HG02884 (cell line): ENCODE measurements at regions not wholly inside any gene's neighbourhood (a gene's known extent, or its start where the extent isn't known, plus 50 kb on each side); places are given as distances from the start of the nearest gene placed in this dataset.
"Not testable (repeated sequence)": the region's sequence is repeated elsewhere in the genome, so short reads cannot be mapped to it uniquely, and the experiment has no call there.

Experiments
- ATAC-seq: cut with Tn5 transposase; IDR thresholded peaks from one replicate; pipeline ENCODE4 v1.9.1; 2021; ENCODE audit warnings: mild to moderate bottlenecking, moderate library complexity; ENCODE audit not compliant: unreplicated experiment

DNA sequence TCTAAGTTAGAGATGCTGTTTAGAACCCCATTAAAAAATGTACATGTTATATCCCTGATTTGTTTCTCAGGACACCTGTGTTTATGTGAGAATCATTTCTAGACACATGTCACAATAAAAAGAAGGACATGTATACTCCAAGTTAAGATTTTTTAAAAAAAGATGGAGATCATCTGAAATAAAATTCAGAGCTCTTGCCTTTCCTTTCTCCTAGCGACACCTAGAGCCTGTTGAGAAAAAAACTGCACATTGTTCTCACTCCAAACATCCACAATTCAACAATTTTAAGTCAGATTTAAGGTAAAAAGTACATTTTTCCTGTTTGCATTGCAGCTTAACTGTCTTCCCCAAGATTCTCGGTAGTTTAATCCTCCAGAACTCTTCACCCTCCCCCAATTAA, 171.8 kb downstream of the ATP6V0E2 start:
- not testable (repeated sequence) for ATAC-seq

DNA sequence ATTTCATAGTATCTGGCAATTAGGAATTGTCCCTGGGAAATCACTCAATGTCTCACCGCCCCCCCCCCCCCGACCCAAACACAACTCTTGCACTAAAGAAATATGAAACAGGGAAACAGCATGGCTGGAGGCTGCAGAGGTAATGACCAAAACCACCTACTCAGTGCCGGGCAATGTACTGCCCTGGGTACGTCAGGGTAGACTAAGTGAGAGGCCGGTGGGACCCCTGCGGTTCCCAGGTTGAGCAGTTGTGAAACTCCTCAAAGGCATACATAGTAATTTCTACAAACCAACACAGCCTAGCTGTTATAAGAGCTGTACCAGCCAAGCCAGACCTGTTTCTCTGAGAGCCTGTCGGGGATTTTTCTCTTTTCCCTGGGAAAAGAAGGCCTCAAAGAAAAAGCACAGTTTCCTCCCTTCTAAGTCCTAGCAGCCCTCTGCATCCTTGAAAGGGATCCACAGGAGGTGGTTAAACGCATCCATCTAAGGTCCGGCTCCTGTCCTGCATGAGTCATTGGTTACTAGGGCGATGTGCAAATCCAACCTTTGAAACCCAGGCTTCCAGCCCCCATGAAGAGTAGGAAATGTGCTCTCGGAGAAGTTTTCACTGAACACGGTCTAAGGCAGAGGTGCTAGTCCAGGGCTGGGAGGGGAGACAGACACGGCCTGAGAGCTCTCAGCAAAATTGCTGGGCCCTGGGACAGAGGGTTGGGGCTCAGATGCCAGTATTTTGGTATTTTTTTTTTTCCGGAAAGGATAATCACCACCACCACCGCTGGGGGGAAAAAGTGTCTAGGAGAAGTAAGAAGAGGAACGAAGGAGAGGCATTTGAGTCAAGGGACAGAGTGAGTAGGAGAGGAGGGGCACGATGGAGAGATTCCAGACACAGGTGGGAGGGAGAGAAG, 172.8 kb downstream of the ATP6V0E2 start:
- ATAC-seq = not testable (repeated sequence)

DNA sequence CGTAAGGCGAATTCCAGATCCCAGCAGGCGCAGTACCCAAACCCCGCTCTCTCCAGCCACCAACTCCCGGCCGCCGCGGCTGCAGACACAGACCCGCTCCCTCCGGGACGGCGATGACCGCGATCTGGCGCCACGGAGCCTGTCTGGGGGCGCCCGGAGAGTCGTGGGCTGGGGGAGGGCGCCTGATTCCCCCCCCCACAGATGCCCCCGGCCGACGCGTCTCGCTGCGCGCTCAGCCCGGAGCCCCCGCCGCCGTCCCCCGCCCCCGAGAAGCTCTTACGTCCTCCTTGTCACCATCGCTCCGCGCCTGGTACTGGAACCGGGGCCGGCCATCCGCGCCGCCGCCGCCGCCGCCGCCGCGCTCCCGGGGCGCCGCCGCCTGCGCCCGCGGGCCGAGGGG, 173.6 kb downstream of the ATP6V0E2 start:
- not testable (repeated sequence) for ATAC-seq

DNA sequence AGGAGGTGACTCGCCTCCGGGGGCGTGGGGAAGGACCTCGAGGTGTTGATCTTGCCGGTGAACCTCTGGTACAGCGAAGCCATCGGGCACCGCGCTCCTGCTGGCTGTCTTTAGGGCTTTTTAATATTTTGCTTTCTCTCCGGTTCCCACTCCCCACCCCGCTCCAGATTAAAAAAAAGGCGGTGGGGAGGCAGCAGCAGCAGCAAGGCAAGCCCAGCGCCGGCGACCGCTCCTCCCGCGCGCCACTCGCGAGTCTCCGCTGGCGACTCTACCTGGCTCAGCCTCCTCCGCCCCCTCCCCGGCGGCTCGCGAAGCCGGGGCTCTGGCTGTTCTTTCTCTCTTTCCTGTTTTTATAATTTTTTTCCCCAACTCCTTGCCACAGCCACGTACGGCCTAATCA, 174.0 kb downstream of the ATP6V0E2 start:
- ATAC-seq = not testable (repeated sequence)

DNA sequence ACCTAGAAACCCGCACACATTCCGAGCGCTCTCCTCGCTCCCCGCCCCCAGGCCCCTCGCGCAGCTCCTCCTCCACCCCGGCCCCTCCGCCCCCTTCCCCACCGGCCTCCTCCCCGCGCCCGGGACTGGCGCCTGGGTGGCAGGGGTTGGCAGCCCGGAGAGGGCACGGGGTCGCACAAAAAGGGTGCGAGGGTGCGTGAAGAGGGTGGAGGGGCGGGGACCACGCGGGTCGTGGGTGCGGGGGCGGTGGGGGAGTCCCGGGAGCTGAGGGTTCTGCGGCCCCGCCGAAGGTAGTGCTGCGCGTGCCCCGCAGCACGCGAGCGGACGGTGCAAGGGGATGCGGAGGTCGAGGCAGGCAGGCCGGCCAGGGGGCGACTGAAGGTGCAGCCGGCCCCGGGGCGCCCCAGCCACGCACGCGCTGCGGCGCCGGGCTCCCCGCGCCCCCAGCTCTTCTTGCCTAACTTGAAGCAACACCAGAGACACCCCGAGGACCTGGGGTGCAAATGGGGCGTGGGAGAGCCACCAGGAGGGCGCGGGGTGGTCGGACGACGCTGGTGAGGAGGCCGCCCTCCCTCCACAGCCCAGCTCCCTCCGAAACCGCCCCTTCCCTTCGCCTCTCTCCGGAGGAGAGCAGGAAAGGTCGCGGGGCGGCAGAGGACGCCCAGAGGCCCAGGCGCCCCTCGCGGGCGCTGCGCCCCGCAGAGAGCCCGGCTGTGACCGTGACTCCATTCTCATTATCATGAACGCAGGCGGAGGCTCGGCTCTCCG, 174.7 kb downstream of the ATP6V0E2 start:
- not testable (repeated sequence) for ATAC-seq

DNA sequence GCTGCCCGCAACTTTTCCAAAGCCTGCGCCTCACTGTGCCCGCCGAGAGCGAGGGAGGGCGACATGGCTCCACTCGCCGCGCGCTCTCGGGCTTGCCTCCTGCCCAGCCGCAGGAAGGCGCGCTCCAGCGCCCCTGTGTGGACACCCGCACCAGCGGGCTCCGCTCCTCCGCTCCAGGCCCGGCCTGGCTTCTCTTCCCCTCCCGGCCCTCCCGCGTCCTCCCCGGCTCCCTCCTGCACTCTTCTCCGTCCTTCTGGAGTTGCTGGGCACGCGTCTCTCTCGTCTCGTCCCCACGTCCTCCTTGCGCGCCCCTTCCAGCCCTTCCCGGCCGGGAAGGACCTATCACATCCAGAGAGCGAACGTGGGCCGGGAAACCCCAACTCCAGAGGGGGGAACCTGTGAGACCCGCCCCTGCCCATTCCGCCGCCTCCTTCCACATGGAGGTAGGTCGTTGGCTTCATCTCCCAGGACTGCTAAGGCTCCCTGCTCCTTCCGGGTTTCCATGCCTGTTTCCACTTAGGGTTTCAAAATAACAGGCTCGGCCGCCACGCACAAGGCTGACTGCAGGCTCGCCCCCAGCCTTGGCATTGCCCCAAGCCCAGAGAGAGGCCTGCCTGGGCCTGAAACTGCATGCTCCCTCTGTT, 175.4 kb downstream of the ATP6V0E2 start:
- ATAC-seq = not testable (repeated sequence)

DNA sequence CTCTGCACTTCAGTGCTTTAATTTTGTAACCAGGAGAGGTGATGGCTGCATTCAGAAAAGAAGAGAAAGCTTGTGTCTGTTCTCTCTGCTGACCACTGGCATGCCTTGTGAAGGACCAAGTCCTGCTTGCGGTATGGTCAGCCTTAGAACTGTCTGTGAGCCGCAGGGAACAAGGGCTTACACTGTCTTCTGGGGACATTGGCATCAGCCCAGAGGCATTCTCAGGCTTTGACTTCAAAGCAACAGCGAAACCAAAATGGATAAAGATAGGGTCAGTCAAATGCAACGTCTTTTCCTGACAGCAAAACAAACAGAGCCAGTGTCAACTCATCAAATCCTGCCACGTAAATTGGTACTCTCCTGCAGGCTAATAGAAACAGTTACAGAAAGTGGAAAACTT, 179.6 kb downstream of the ATP6V0E2 start:
- not testable (repeated sequence) for ATAC-seq

DNA sequence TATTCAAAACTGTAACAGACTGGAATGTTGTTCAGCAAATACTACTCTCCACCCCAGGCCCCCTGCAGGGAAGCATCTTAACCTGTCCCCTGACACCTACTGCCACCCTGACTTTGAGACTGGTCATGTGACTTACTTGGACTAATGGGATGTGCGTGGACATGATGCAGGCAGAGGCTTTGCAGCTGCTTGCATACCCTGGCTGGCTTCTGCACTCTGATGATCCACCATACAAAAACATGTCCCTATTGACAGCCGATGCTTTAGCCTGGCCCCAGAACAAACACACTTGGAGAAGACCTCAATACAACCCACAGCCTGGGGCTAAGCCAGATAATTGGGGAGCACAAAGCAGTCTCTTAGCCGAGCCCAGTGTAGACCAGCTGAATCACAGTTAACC, 180.5 kb downstream of the ATP6V0E2 start:
- not testable (repeated sequence) for ATAC-seq

DNA sequence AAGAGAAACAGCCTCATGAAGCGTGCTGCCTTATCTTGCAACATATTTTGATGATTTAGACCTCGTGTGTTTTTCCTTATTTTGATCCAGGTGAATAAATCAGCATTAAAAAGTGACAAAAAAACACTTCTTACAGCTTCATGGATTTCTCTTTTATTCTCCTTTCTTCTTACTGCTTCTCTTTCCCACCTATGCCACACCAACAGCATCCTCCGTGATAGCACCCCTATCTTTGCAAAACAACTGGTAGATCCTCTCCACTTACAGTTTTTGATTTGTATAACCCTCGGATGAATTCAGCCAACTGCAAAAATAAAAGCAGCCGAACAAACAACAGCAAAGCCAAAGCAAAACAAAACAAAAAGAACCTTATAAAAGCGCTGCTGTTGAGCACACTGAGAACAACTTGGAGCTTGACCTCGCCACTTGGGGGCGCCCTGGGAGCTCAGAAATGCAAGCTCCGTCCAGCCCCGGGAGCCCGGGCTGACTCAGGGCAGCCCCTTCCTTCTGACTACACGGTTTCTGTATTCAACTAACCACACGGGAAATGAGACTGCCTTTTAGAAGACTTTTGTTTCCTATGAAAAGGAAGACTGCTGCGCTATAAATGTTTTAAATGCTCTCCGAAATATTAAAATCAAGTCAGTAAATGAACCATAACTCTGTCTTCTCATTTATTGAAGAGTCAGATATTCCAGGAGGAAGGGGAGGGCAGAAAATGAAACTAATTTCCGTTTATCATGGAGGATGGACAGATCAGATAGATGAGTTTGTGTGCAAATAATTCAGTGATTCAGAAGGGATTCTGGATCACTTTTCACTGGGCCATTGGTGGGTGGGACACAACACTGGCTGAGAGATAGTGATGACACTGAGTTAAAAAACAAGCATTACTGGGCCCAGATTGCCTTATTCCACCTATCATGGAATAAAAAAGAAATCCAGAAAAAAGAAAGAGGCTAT, 186.8 kb downstream of the ATP6V0E2 start:
- peak; percentile 98 for ATAC-seq

DNA sequence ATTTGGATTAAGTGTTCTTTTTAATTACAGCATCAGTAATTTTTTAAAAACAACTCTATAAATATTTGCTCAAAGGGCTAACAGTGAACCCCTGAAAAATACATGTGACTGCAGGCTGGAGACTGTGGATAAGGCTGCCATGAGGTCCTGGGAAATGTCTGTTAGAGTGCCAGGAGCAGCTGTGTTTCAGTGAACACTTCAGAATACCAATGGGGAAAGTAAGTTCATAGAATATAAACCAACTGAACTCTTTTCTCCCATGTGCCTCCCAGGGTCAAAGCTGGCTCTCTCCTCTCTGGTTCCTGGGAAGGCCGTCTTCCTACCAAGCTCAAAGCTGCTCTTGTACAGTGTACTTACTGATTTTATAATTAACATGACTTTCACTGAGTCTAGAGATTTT, 189.4 kb downstream of the ATP6V0E2 start:
- ATAC-seq = not testable (repeated sequence)

DNA sequence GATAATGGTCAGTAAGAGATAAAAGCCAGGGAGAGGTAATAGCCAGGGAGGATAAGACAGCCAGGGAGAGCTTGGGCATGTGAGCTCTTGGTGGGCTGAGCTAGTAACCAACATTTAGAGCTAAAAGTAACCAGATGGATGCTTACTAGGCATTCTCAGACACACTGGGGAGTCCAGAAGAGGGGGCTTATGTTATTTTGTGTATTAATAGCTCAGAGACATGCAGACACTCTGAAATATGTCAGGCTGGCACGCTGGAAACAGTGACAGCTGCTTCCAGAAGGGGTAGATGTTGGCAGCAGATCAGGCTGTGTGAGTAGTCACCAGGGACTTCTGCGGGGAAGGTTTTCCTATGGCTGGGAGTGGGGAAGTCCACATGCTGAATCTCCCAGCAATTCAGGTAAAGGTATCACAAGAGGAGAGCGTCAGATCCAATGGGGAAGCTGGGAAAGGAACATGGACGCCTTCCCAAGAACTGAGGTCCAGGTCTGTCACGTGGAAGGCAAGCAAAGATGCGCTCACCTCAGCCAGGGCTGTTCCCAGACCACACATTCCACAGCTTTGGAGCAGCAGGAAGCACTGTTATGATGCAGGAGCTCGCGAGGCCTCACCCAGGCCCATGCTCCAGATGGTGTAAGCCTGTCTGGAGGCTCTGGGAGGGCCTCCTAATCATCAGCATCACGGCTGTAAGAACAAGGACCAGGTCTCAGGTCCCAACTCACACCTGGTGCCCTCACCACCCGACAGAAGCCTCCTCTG, 196.0 kb downstream of the ATP6V0E2 start:
- not testable (repeated sequence) for ATAC-seq

DNA sequence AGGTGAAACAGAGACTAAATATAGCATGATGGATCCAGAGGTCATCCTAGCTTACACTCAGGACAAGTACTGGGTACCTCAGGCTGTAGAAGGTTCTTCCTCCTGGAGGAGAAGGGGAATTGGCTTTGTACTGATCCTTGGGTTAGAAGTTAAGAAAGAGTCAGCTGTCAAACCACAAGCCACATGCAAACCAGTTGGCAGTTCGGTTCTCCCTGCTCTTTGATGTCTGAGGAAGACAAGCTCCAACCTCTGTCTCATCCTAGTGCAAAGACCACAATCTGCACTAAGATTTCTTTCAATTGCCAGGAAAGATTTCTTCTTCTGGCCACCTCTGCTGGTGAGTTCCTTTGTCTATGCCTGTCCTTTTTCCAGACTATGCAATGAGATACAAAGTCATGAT, 203.8 kb downstream of the ATP6V0E2 start:
- not testable (repeated sequence) for ATAC-seq

DNA sequence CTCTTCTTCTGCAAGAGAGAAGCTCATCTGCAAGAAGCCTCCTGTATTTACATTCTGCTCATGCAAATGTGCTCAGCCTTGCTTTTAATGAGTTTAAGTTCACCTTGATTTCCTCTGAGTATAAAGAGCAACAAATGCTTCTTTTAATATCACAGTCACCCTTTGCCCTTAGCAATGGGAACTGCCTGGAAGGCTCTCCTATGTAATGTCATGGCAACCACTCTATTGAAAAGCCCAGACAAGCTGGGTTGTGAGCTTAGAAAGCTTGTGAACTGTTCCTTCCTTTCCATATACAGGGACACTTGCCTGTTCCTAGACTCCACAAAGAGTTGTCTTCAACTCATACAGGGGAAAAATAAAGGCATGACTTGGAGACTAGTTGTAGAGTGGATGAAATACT, 208.1 kb downstream of the ATP6V0E2 start:
- not testable (repeated sequence) for ATAC-seq

DNA sequence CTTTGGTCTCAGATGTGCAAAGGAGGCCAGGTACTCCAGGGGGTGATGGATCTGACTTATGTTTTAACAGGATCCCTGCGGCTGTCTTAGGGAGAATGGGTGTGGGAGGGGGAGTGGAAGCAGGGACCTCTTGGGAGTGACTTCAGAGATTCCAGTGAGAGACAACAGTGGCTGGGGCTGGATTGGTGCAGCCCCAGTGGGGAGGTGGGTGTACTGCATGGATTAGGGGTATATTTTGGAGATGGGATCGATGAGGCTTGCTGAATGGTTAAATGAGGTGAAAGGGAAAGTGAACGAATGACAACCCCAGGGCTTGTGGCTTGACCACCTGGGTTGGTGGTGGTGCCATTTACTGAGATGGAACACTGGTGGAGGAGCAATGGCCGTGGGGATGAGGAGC, 211.0 kb downstream of the ATP6V0E2 start:
- ATAC-seq = not testable (repeated sequence)

DNA sequence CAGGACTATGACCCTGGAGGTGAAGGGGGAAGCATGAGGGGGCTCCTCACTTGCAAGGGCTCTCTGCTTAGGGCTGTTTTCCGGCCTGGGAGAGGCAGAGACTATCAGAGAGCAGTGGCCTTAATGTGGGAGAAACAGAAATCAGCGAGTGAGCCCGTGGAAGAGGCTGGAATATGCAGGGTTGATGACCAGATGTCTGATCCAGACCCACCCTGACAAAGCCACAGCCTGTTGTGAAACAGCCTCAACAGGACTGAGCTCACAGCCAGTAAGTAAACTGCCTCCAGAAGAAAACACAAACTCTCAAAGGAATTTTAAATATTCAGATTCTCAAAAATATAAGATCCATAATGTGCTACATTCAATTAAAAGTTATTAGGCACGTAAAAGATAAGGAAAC, 213.7 kb downstream of the ATP6V0E2 start:
- ATAC-seq = not testable (repeated sequence)

DNA sequence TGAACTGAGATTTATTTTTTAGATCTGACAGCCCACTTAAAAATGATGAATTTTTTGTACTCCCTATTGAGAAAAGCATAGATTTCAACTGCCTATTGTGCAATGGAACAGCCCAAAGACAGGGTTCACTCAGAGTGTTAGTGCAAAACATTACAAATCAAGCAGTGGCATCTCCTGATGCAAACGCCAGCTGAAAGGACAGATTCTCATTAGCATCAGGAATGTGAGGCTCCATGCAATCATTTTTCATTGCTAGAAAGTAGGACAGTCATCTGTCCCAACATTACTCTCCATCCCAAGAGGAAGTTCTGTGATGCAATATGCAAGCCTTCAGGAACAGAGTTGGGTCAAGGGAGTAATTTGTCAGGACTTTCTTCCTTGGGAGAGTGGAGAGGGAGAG, 215.4 kb downstream of the ATP6V0E2 start:
- not testable (repeated sequence) for ATAC-seq

DNA sequence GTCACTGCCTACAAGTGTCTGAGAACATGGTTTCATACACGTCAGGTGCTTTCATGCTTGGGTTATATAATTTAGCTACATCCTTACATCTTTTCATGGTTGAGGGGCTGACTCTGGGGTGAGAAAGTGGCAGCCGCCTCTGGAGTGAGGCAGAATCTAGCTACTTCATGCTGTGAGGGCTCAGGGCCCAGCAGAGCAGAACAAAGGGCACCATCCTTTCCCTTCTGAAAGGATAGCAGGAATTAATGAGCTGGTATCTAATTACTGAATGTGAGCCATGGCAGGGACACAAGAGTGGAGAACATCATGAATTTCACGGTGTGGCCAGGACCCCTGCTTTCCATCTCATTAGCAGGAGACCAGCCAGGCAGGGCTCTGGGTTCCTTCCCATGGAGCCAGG, 217.0 kb downstream of the ATP6V0E2 start:
- not testable (repeated sequence) for ATAC-seq

DNA sequence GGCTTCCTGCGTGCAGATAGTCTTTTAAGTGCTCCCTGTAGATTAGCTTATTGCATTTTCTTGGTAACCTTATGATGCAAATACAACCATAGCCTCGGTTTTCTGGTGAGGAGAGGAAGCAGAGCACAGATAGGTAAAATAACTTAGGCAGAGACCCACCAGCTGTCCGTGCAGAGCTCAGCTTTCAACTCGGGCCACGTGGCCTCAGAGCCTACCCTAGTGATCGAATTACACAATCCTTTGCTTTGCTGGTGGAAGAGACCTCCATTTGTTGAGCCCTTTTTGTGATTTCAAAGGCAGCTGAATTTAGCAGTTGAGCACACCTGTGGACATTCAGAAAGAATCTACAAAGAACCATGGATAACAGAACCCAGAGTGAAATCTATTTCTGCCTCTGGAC, 220.1 kb downstream of the ATP6V0E2 start:
- ATAC-seq = not testable (repeated sequence)

DNA sequence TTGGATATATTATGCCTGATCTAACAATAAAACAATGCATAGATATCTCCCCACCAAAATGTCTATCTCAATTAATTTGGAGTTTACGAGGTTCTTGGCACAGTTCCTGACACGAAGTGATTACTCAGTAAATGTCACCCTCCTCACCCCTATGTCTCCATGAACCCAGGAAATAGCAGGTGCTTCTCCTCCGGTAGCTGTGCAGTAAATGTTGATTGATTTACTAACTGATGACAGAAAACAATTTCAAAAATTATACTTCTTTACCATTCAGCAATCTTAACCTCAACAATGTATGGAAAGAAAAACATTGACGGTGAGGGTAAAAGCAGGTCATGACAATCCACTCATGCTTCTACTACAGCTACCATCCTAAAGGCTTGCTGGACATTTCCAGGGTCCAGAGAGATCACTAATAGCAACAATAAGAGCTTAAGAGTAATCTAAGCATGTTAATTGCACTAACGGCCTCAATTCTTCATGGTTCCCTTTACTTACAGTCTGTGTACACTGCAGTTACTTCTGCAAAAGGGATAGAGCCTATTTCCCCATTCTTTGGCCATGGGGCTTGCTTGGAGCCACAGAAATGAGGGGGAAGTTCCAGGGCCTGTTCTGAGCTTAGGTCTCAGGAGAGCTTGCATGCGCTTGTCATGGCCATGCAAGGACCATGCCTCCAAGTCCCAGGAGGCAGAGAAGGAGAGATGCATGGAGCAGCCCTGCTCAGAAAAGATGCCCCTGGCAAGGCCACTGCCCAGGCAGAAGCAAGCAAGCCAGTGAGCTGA, 222.6 kb downstream of the ATP6V0E2 start:
- not testable (repeated sequence) for ATAC-seq
